HCT116 (cell line): ENCODE measurements at regions not wholly inside any gene's neighbourhood (a gene's known extent, or its start where the extent isn't known, plus 50 kb on each side); places are given as distances from the start of the nearest gene placed in this dataset.

Experiments used
- ATAC-seq: fragments of 200-7000 bp; cut with Tn5 transposase; 2 replicates; pipeline ENCODE4 v1.9.1; 2020; ENCODE audit warnings: mild to moderate bottlenecking, moderate library complexity
- BruUV-seq: library from RNA; stranded (reverse); fragments of 400-500 nt; replicated peaks from 2 replicates; lab custom pipeline; 2021; lab: Mats Ljungman, UMichigan
- CTCF ChIA-PET: fragments of 300-600 bp; sonication (Branson Sonifier 250); formaldehyde crosslinking; loops from one replicate; lab custom pipeline; 2021; ENCODE audit warnings: antibody characterized with exemption; lab: Charles Lee
- POLR2A ChIA-PET: fragments of 300-600, 350-600 bp; sonication (Branson Sonifier 250); formaldehyde crosslinking; loops from one replicate; lab custom pipeline; 2021; ENCODE audit warnings: antibody characterized with exemption; lab: Charles Lee
- RAD21 ChIA-PET, 2 experiments: fragments of 300-600 bp; sonication (Branson Sonifier 250); formaldehyde crosslinking; loops; one replicate each; lab custom pipeline; 2023; ENCODE audit warnings: low total read pairs in 2 of 2; ENCODE audit not compliant: uncharacterized antibody in 2 of 2, unreplicated experiment in 2 of 2, low non-redundant PET in 1 of 2; lab: Charles Lee
- DNase-seq: peaks from one replicate; pipeline ENCODE4 v3.0.0-alpha.2; 2010; ENCODE audit warnings: low read depth, low spot score
- H2AFZ ChIP-seq: fragments of 200-600 bp; shearing (Covaris generic), sonication (generic); 2 replicates; pipeline ENCODE4 v1.6.1; 2017; ENCODE audit warnings: low read depth, mixed run types, mixed read lengths, antibody characterized with exemption, low read length; ENCODE audit not compliant: poor library complexity, severe bottlenecking
- H3K27ac ChIP-seq: 2 replicates; pipeline ENCODE4 v1.5.1; 2012; ENCODE audit warnings: low read depth, low read length
- H3K27me3 ChIP-seq: fragments of 200-600 bp; sonication (generic); 2 replicates; pipeline ENCODE4 v1.6.1; 2016; ENCODE audit warnings: mixed run types, low read length, mixed read lengths; ENCODE audit not compliant: insufficient read depth
- H3K36me3 ChIP-seq, 2 experiments: fragments of 200-500 bp in 1 of 2; fragments of 200-600 bp in 1 of 2; sonication (Bioruptor generic) in 1 of 2; sonication (generic) in 1 of 2; 2 replicates each; pipeline versions ENCODE4 v1.5.1 to v1.6.1; 2014 to 2016; ENCODE audit warnings: low read length in 2 of 2, inconsistent platforms in 1 of 2, mixed read lengths in 1 of 2, mixed run types in 1 of 2; ENCODE audit not compliant: insufficient read depth in 2 of 2, control insufficient read depth in 1 of 2
- H3K4me1 ChIP-seq, 2 experiments: fragments of 200-600 bp in 1 of 2; sonication (generic) in 1 of 2; 2 replicates each; pipeline versions ENCODE4 v1.5.1 to v1.6.1; 2012 to 2017; ENCODE audit warnings: low read length in 2 of 2, inconsistent platforms in 1 of 2, mild to moderate bottlenecking in 1 of 2, mixed read lengths in 1 of 2, mixed run types in 1 of 2, moderate library complexity in 1 of 2; ENCODE audit not compliant: insufficient read depth in 2 of 2, control insufficient read depth in 1 of 2
- H3K4me2 ChIP-seq: fragments of 200-600 bp; sonication (generic); 2 replicates; pipeline ENCODE4 v1.6.1; 2017; ENCODE audit warnings: mixed run types, low read length, mixed read lengths
- H3K4me3 ChIP-seq, 2 experiments: fragments of 200-600 bp in 1 of 2; sonication (generic) in 1 of 2; replicated peaks in 1 of 2; 2 replicates each; pipeline ENCODE4 v1.5.1; 2011 to 2016; ENCODE audit warnings: low read length in 2 of 2, control low read depth in 1 of 2, low read depth in 1 of 2, mild to moderate bottlenecking in 1 of 2, mixed read lengths in 1 of 2, mixed run types in 1 of 2
- H3K79me2 ChIP-seq: fragments of 200-600 bp; sonication (generic); 2 replicates; pipeline ENCODE4 v1.6.1; 2017; ENCODE audit warnings: mild to moderate bottlenecking, mixed run types, low read length, moderate library complexity, mixed read lengths; ENCODE audit not compliant: insufficient read depth
- H3K9ac ChIP-seq: fragments of 200-600 bp; sonication (generic); 2 replicates; pipeline ENCODE4 v1.6.1; 2016; ENCODE audit warnings: low read length, mixed read lengths
- H3K9me2 ChIP-seq: fragments of 200-600 bp; sonication (generic), shearing (Covaris generic); 2 replicates; pipeline ENCODE4 v1.6.1; 2017; ENCODE audit warnings: mixed run types, mild to moderate bottlenecking, moderate library complexity; ENCODE audit not compliant: insufficient read depth
- H3K9me3 ChIP-seq, 2 experiments: fragments of 200-500 bp in 1 of 2; fragments of 200-600 bp in 1 of 2; sonication (Bioruptor generic) in 1 of 2; sonication (generic) in 1 of 2; 2 replicates each; pipeline ENCODE4 v1.6.1; 2014 to 2017; ENCODE audit warnings: low read length in 2 of 2, mixed read lengths in 2 of 2, inconsistent platforms in 1 of 2, low read depth in 1 of 2, mild to moderate bottlenecking in 1 of 2, mixed run types in 1 of 2, moderate library complexity in 1 of 2; ENCODE audit not compliant: control insufficient read depth in 1 of 2, insufficient read depth in 1 of 2
- H4K20me1 ChIP-seq: fragments of 200-600 bp; sonication (generic), shearing (Covaris generic); 2 replicates; pipeline ENCODE4 v1.6.1; 2017; ENCODE audit warnings: mixed run types, mild to moderate bottlenecking, moderate library complexity; ENCODE audit not compliant: insufficient read depth
- ELF1 ChIP-seq: IDR thresholded peaks from 2 replicates; pipeline ENCODE4 v1.6.1; 2012; ENCODE audit warnings: low read depth, borderline replicate concordance
- FOSL1 ChIP-seq: IDR thresholded peaks from 2 replicates; pipeline ENCODE4 v1.6.1; 2012; ENCODE audit warnings: low read depth
- JUND ChIP-seq: IDR thresholded peaks from 2 replicates; pipeline ENCODE4 v1.6.1; 2012
- POLR2AphosphoS5 ChIP-seq: IDR thresholded peaks from 2 replicates; pipeline ENCODE4 v1.6.1; 2011; ENCODE audit warnings: mild to moderate bottlenecking, low read depth, low read length, moderate library complexity
- RAD21 ChIP-seq: IDR thresholded peaks from 2 replicates; pipeline ENCODE4 v1.6.1; 2012; ENCODE audit warnings: low read depth, mild to moderate bottlenecking
- SP1 ChIP-seq: IDR thresholded peaks from 2 replicates; pipeline ENCODE4 v1.6.1; 2012; ENCODE audit warnings: low read depth
- SRF ChIP-seq: IDR thresholded peaks from 2 replicates; pipeline ENCODE4 v1.6.1; 2012; ENCODE audit warnings: low read depth
- YY1 ChIP-seq: IDR thresholded peaks from 2 replicates; pipeline ENCODE4 v1.6.1; 2011; ENCODE audit warnings: low read length, low read depth, moderate library complexity, mild to moderate bottlenecking; ENCODE audit not compliant: insufficient replicate concordance; ENCODE audit errors: extremely low read depth
- ZNF274 ChIP-seq: fragments of 200-500 bp; sonication (Bioruptor generic); IDR thresholded peaks from 2 replicates; pipeline ENCODE4 v1.6.1; 2014; ENCODE audit warnings: mild to moderate bottlenecking, low read depth, low read length, inconsistent platforms
- intact Hi-C: fragments of 100-400 bp; cut with micrococcal nuclease; formaldehyde crosslinking; loops from 2 replicates; pipeline ENCODE4 v1.10.0; 2022
- TF ChIP-seq, protein P1 (sequence below): IDR thresholded peaks from 2 replicates; pipeline ENCODE4 v1.6.1; 2012; ENCODE audit warnings: low read depth

DNA sequence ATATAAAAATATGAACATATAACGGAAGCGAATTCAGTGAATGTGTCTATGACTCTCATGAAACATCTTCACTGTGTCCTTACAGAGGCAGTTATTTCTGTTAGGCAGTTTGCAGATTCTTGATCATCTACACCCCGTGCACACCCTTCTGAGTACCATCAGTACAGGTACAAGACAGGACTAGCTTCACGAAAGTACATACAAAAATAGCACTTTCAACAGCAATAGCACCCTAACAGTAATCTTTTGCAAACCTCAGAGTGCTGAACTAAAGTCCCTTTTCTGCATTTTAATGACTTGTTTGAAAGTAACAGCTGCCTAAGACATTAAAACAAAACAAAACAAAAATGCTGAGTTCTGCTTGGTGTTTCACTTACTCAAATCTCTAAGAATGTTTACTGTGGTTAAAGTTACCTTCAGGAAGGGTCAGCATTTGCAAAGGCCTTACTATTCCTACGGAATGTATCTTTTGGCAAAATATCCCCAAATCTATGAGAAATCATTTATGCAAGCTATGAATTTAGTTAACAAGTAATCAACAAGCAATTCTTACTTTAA lies 104.1 kb downstream of the CNTN3 start:
- no peaks in the 10 kb centered on the region for H3K4me1 ChIP-seq
- ChIA-PET RAD21 (no interaction called here), CTCF (no interaction called here), POLR2A (no interaction called here)
- H3K27me3 ChIP-seq = no peaks in the 10 kb centered on the region
- intact Hi-C loops = no loop called here
- H2AFZ ChIP-seq = no peak overlapping the region
- TF ChIP-seq SRF = no peak
- H3K4me3 ChIP-seq = no peak overlapping the region
- BruUV-seq = no TSS peak
- H3K9ac ChIP-seq = no peak overlapping the region
- H3K4me2 ChIP-seq = no peak overlapping the region
- H4K20me1 ChIP-seq = no peaks in the 10 kb centered on the region
- peaks cover 14 to 19% of the 10 kb centered on the region in 2 experiments; a peak in 2 of 4 replicates for H3K9me3 ChIP-seq
- ATAC-seq = no peak
- no peak for DNase-seq
- no peak overlapping the region for H3K27ac ChIP-seq
- H3K79me2 ChIP-seq = no peaks in the 10 kb centered on the region
- H3K36me3 ChIP-seq = no peaks in the 10 kb centered on the region
- no peaks in the 10 kb centered on the region for H3K9me2 ChIP-seq

DNA sequence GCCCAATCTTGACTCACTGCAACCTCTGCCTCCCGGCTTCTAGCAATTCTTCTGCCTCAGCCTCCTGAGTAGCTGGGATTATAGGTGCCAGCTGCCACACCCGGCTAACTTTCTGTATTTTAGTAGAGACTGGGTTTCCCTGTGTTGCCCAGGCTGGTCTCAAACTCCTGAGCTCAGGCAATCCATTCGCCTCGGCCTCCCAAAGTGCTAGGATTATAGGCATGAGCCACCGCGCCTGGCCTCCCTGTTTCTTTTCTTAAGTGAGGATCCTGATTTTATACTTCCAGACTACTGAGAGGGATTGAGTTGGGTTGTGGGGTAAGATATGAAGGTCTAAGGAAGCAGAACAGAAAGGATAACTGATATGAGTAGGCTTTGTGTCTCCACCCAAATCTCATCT lies 106.8 kb downstream of the CNTN3 start:
- Histone ChIP-seq H3K9me3 (peaks cover 15% of the 10 kb centered on the region in 2 experiments; a peak in 2 of 4 replicates), H3K27ac (no peak overlapping the region), H3K4me3 (no peak overlapping the region), H4K20me1 (no peaks in the 10 kb centered on the region), H2AFZ (no peak overlapping the region), H3K4me2 (no peak overlapping the region), H3K9ac (no peak overlapping the region), H3K9me2 (no peaks in the 10 kb centered on the region), H3K4me1 (no peaks in the 10 kb centered on the region), H3K27me3 (no peaks in the 10 kb centered on the region), H3K36me3 (no peaks in the 10 kb centered on the region), H3K79me2 (no peaks in the 10 kb centered on the region)
- TF ChIP-seq POLR2AphosphoS5 (no peak), RAD21 (no peak), SP1 (no peak), FOSL1 (no peak), ELF1 (no peak), YY1 (no peak), JUND (no peak), ZNF274 (no peak)
- TF ChIP-seq, protein P1, sequence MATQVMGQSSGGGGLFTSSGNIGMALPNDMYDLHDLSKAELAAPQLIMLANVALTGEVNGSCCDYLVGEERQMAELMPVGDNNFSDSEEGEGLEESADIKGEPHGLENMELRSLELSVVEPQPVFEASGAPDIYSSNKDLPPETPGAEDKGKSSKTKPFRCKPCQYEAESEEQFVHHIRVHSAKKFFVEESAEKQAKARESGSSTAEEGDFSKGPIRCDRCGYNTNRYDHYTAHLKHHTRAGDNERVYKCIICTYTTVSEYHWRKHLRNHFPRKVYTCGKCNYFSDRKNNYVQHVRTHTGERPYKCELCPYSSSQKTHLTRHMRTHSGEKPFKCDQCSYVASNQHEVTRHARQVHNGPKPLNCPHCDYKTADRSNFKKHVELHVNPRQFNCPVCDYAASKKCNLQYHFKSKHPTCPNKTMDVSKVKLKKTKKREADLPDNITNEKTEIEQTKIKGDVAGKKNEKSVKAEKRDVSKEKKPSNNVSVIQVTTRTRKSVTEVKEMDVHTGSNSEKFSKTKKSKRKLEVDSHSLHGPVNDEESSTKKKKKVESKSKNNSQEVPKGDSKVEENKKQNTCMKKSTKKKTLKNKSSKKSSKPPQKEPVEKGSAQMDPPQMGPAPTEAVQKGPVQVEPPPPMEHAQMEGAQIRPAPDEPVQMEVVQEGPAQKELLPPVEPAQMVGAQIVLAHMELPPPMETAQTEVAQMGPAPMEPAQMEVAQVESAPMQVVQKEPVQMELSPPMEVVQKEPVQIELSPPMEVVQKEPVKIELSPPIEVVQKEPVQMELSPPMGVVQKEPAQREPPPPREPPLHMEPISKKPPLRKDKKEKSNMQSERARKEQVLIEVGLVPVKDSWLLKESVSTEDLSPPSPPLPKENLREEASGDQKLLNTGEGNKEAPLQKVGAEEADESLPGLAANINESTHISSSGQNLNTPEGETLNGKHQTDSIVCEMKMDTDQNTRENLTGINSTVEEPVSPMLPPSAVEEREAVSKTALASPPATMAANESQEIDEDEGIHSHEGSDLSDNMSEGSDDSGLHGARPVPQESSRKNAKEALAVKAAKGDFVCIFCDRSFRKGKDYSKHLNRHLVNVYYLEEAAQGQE = no peak
- ATAC-seq (no peak), DNase-seq (no peak)
- ChIA-PET RAD21 (no interaction called here), POLR2A (no interaction called here), CTCF (no interaction called here)
- no TSS peak for BruUV-seq
- intact Hi-C loops = no loop called here
